ENCODE measurements at regions not wholly inside any gene's neighbourhood (a gene's known extent, or its start where the extent isn't known, plus 50 kb on each side); places are given as distances from the start of the nearest gene placed in this dataset.

GRCh38 chr3:157581371-157581770 is 78.2 kb upstream of the VEPH1 start:
- no peak for DNase-seq (ENCODE audit: low spot score)

- no peak for DNase-seq (ENCODE audit: low spot score)
These were observed 75.0 kb upstream of the VEPH1 start for GRCh38 chr3:157578181-157578580.

GRCh38 chr3:157574531-157574930 is 71.3 kb upstream of the VEPH1 start:
- no peak for DNase-seq (ENCODE audit: low spot score)

- DNase-seq (ENCODE audit: low spot score) = no peak
These were observed 70.7 kb upstream of the VEPH1 start for GRCh38 chr3:157573780-157574378.

- DNase-seq (ENCODE audit: low spot score) = no peak
These were observed 70.1 kb upstream of the VEPH1 start for GRCh38 chr3:157573281-157573680.

- DNase-seq (ENCODE audit: low spot score) = peak; percentile 63
These were observed 69.5 kb upstream of the VEPH1 start for GRCh38 chr3:157572559-157573270.

GRCh38 chr3:157566596-157566995 is 63.4 kb upstream of the VEPH1 start:
- DNase-seq (ENCODE audit: low spot score) = no peak

- no peak for DNase-seq (ENCODE audit: low spot score)
These were observed 56.2 kb upstream of the VEPH1 start for GRCh38 chr3:157559401-157559800.
